ENCODE measurements at regions not wholly inside any gene's neighbourhood (a gene's known extent, or its start where the extent isn't known, plus 50 kb on each side); places are given as distances from the start of the nearest gene placed in this dataset.

DNA sequence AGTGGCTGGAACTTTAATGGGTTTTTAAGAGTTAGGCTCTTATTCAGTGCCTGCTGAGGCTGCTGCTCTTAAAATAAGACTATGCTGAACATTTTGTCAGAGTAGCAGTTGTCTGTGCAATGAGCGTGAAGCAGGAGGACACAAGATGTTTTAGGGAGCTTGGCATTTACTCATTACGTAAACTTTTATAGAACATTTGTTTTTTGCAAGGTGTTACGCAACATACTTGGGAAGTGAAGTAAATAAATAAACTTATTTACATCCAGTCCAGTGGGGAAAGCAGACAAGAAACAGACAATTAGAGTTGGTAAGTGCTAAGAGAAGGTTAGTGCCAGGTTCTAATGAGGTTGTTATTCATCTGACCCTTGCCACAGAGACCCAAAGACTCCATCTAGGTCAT, 226.0 kb downstream of the HINT1 start:
- TF ChIP-seq, protein P1, sequence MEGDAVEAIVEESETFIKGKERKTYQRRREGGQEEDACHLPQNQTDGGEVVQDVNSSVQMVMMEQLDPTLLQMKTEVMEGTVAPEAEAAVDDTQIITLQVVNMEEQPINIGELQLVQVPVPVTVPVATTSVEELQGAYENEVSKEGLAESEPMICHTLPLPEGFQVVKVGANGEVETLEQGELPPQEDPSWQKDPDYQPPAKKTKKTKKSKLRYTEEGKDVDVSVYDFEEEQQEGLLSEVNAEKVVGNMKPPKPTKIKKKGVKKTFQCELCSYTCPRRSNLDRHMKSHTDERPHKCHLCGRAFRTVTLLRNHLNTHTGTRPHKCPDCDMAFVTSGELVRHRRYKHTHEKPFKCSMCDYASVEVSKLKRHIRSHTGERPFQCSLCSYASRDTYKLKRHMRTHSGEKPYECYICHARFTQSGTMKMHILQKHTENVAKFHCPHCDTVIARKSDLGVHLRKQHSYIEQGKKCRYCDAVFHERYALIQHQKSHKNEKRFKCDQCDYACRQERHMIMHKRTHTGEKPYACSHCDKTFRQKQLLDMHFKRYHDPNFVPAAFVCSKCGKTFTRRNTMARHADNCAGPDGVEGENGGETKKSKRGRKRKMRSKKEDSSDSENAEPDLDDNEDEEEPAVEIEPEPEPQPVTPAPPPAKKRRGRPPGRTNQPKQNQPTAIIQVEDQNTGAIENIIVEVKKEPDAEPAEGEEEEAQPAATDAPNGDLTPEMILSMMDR (IDR thresholded peaks at IDR 0.05), result no peak
- no peak for TF ChIP-seq POLR2A (IDR thresholded peaks at IDR 0.05)

All from right lobe of liver (tissue), 4 donors.